NCI-H2227 (cell line): ENCODE measurements at regions not wholly inside any gene's neighbourhood (a gene's known extent, or its start where the extent isn't known, plus 50 kb on each side); places are given as distances from the start of the nearest gene placed in this dataset.
"Not testable (repeated sequence)": the region's sequence is repeated elsewhere in the genome, so short reads cannot be mapped to it uniquely, and the experiment has no call there.

Source experiments
- DNase-seq: peaks from one replicate; lab custom pipeline; 2025; ENCODE audit not compliant: unreplicated experiment; lab: John Stamatoyannopoulos, UW

GRCh38 chr13:19062801-19063200, 118.8 kb downstream of the TUBA3C start:
- DNase-seq = no peak

DNA sequence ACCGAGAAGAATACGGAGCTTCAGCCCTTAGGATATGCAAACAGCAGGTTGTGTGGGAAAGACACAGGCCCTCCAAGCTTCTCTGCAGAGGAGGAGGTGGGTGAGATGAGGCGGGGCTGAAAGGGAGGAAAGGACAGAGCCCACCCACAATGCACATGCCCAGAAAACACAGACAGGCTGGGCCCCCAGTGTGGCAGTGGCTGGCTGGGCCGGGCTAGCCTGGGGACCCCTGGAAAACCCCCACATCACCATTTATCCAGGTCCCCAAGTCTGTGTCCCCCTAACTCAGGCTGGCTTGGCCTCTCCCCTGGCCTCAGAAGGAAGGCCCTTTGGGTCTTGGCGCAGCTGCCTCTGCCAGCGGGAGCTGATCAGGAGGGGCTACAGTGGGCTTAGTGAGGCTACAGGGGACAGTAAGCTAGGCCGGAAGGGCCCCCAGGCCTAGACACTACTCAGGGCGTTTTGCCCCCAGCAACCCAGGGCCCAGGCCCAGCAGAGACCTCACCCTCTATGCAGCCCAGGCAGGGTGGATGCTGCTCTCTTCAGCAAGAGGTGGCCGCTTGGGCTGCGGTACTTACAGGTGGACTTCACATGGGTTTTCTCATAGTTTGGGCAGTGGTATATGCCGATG, 119.5 kb downstream of the TUBA3C start:
- no peak for DNase-seq

- DNase-seq = no peak
Observed at GRCh38 chr13:19061278-19061677, 120.3 kb downstream of the TUBA3C start.

- no peak for DNase-seq
Observed at GRCh38 chr13:19060311-19061002, 121.2 kb downstream of the TUBA3C start.

DNA sequence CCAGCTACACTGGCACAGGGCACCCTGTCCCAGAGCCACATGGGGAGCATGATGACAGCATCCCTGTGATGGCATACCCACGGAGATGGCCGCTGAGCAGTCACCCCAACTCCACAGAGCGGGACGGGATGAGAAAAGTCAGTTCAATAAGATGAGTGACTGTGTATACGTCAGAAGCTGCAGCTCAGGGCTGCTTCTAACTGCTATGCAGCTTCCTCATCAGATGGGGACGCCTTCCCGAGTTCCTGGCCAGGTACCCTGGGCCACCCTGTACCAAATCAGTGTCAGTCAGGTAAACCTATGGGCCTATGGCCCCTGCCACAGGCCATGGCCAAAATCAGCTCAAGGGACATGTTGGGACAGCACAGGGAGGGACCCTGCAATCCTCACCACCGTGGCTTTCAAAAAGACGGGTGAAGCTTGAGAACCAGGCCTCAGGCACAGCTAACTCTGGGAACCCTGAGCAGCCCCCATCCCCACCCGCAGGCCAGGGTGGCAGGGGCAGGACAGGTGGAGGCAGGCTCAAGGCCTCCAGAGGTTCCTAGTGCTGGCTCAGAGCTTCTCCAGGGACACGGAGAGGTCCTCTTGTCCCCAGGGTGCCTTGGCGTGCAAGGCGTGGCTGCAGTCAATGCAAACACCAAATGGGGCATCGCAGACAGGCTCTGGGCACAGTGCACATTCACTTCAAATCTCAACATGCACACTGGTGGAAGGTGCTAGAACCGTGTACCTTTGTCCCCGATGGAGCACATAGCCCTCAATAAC, 122.4 kb downstream of the TUBA3C start:
- DNase-seq = no peak

DNA sequence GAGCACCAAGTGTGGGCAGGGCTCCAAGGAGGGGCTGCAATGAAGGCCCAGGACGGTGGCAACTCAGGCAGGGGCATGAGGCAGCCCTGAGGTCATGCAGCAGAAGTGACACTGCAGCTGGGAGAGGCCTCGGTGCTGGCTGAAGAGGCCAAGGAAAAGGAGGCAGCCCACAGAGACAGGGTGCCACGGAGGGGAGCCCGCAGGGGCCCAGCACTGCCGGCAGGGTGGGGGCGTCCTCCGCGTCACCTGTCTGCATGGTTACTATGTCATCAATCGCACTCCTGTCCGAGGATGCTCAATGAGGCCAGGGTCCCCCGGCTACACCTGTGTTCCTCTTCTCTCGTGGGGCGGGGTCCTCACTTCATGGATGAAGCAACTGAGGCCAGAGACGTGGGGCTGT, 123.1 kb downstream of the TUBA3C start:
- DNase-seq = no peak

GRCh38 chr13:19057588-19058340, 123.9 kb downstream of the TUBA3C start:
- DNase-seq = no peak

- no peak for DNase-seq
Observed at GRCh38 chr13:19056984-19057490, 124.6 kb downstream of the TUBA3C start.

- no peak for DNase-seq
Observed at GRCh38 chr13:19056355-19056880, 125.2 kb downstream of the TUBA3C start.

GRCh38 chr13:19055611-19056010, 126.0 kb downstream of the TUBA3C start:
- DNase-seq = no peak

- no peak for DNase-seq
Observed at GRCh38 chr13:19053561-19053960, 128.1 kb downstream of the TUBA3C start.

GRCh38 chr13:19052931-19053330, 128.7 kb downstream of the TUBA3C start:
- no peak for DNase-seq

DNA sequence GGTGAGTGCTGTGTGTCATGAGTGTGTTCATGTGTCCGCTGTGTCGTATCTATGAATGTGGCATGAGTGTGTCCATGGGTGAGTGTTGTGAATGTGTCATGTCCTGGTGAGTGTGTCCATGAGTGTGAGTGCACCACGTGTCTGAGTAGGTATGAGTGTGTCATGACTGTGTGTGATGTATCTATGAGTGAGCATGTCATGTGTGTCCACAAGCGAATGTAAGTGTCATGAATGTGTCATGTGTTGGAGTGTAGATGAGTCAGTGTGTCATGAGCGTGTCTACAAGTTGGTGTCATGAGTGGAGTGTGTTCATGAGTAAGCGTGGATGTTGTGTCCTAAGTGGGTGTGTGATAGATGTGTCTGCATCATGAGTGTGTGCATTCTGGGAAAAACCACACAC, 129.4 kb downstream of the TUBA3C start:
- DNase-seq = no peak

- DNase-seq = no peak
Observed at GRCh38 chr13:19050901-19051300, 130.7 kb downstream of the TUBA3C start.

GRCh38 chr13:19049624-19050023, 132.0 kb downstream of the TUBA3C start:
- DNase-seq = not testable (repeated sequence)

GRCh38 chr13:19048381-19048780, 133.2 kb downstream of the TUBA3C start:
- no peak for DNase-seq

GRCh38 chr13:19023115-19023514, 158.5 kb downstream of the TUBA3C start:
- no peak for DNase-seq

GRCh38 chr13:19020988-19021387, 160.6 kb downstream of the TUBA3C start:
- no peak for DNase-seq

GRCh38 chr13:18998389-18998788, 183.2 kb downstream of the TUBA3C start:
- no peak for DNase-seq

GRCh38 chr13:18996627-18997051, 185.0 kb downstream of the TUBA3C start:
- no peak for DNase-seq

DNA sequence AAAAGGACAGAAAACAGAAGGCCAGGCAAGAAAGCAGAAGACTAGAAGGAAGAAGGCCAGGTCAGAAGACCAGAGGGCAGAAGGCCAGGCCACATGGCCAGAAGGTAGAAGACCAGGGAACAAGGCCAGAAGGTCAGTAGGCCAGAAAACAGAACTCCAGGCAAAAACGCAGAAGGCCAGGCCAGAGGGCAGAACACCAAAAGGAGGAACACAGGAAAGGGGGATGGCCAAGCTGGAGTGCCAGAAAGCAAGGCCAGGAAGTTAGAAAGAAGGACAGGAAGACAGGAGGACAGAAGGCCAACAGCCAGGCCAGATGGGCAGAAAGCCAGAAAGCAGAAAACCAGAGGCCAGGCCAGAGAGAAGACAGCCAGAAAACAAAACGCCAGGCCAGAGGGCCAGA, 185.4 kb downstream of the TUBA3C start:
- no peak for DNase-seq
